ENCODE measurements at regions not wholly inside any gene's neighbourhood (a gene's known extent, or its start where the extent isn't known, plus 50 kb on each side); places are given as distances from the start of the nearest gene placed in this dataset.

DNA sequence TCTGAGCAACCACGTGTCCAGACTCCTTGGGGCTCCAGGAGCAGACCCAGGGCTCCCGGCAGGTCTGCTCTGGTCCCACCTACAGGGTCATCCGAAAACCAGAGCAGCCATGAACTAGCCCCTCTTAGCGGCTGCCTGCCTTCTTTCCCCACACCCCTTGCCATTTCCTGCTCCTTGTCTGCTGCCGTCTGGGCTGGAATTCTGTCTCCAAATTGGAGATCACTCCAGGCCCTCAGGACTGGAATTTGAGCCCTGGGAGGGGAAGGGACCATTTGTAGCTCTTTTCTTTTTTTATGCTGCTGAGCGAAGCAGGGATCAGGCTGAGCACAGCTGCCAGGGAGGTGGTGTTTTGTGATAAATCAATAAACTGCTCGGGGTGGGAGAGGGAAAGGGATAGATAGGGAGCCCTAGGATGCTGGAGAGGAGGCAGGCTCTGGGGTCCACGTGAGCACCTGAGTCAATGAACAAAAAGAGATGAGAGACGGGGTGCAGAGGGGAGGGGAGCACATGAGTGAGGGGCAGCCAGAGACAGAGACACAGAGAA, 257.5 kb downstream of the ENGASE start:
- Histone ChIP-seq H4K20me1 (ENCODE audit: insufficient read depth) (no peaks in the 10 kb centered on the region), H3K4me2 (ENCODE audit: unreplicated experiment) (no peak overlapping the region)
- 10 to 11% methylated on average over 9 of the region's 9 CpGs for WGBS, 2 experiments (ENCODE audit: low coverage in 1 of 2, low lambda C conversion rate in 2 of 2, missing lambda C conversion rate in 2 of 2)

GRCh38 chr17:79331492-79331891, 256.9 kb downstream of the ENGASE start:
- Histone ChIP-seq H3F3A (ENCODE audit: insufficient read depth) (no peaks in the 10 kb centered on the region), H3K9me2 (ENCODE audit: insufficient read depth) (no peaks in the 10 kb centered on the region), H3K36me3 (ENCODE audit: low read depth) (no peaks in the 10 kb centered on the region), H3K4me1 (ENCODE audit: insufficient read depth) (no peaks in the 10 kb centered on the region), H3K27me3 (replicated peaks; ENCODE audit: insufficient read depth) (peaks cover 5% of the 10 kb centered on the region), H3K4me2 (ENCODE audit: unreplicated experiment) (no peak overlapping the region), H3K79me2 (ENCODE audit: insufficient read depth) (no peaks in the 10 kb centered on the region), H3K27ac (no peak overlapping the region), H3K4me3 (no peak overlapping the region), H3K9me3 (ENCODE audit: low read depth) (no peaks in the 10 kb centered on the region), H4K20me1 (ENCODE audit: insufficient read depth) (no peaks in the 10 kb centered on the region), H3K9ac (no peak overlapping the region), H2AFZ (no peak overlapping the region)
- DNase-seq: no peak
- WGBS, 2 experiments (ENCODE audit: low coverage in 1 of 2, low lambda C conversion rate in 2 of 2, missing lambda C conversion rate in 2 of 2): 41 to 45% methylated on average over 11 of the region's 11 CpGs
- in situ Hi-C loops (cut with MboI): no loop called here
- no peak for TF ChIP-seq EZH2 (IDR thresholded peaks at IDR 0.05; ENCODE audit: insufficient read depth, poor library complexity, severe bottlenecking)
- TF ChIP-seq EZH2phosphoT487 (IDR thresholded peaks at IDR 0.05; ENCODE audit: insufficient read depth, low read depth): no peak

More for the DNA sequence above, 257.5 kb downstream of the ENGASE start:
- no peak overlapping the region for H3K9ac ChIP-seq
- no peak for DNase-seq
- H3K36me3 ChIP-seq (ENCODE audit: low read depth): no peaks in the 10 kb centered on the region
- H3F3A ChIP-seq (ENCODE audit: insufficient read depth): no peaks in the 10 kb centered on the region
- H2AFZ ChIP-seq: no peak overlapping the region
- no peak overlapping the region for H3K4me3 ChIP-seq
- H3K9me3 ChIP-seq (ENCODE audit: low read depth): no peaks in the 10 kb centered on the region
- TF ChIP-seq EZH2 (IDR thresholded peaks at IDR 0.05; ENCODE audit: insufficient read depth, poor library complexity, severe bottlenecking): no peak
- TF ChIP-seq EZH2phosphoT487 (IDR thresholded peaks at IDR 0.05; ENCODE audit: insufficient read depth, low read depth): no peak
- no peak overlapping the region for H3K27ac ChIP-seq
- in situ Hi-C loops (cut with MboI): no loop called here
- H3K9me2 ChIP-seq (ENCODE audit: insufficient read depth): no peaks in the 10 kb centered on the region
- no peaks in the 10 kb centered on the region for H3K79me2 ChIP-seq (ENCODE audit: insufficient read depth)
- peaks cover 5% of the 10 kb centered on the region for H3K27me3 ChIP-seq (replicated peaks; ENCODE audit: insufficient read depth)
- no peaks in the 10 kb centered on the region for H3K4me1 ChIP-seq (ENCODE audit: insufficient read depth)

DNA sequence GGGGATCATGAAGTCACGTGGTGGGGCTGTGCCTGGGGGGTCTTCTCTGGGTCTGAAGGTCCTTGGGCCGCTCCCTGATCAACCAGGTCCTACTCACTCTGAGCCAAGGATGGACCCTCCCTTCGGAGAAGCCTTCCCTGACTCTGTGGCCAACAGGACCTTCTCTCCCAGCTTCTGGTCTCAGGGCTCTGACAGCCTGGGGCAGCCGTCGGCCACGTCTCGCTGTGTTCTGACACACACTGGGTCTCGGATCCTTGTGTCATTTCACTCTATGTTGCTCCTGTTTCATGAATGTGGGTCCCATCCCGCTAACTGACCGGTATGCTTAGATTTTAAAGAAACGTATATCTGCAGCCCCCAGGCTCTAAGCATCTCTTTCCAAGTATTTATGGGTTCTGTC, 256.1 kb downstream of the ENGASE start:
- Histone ChIP-seq H3K4me2 (ENCODE audit: unreplicated experiment) (no peak overlapping the region), H3K9me3 (ENCODE audit: low read depth) (no peaks in the 10 kb centered on the region), H3K4me1 (ENCODE audit: insufficient read depth) (no peaks in the 10 kb centered on the region), H3K9ac (no peak overlapping the region), H3K36me3 (ENCODE audit: low read depth) (no peaks in the 10 kb centered on the region), H2AFZ (no peak overlapping the region), H4K20me1 (ENCODE audit: insufficient read depth) (no peaks in the 10 kb centered on the region), H3F3A (ENCODE audit: insufficient read depth) (no peaks in the 10 kb centered on the region), H3K9me2 (ENCODE audit: insufficient read depth) (no peaks in the 10 kb centered on the region), H3K4me3 (no peak overlapping the region), H3K79me2 (ENCODE audit: insufficient read depth) (no peaks in the 10 kb centered on the region), H3K27ac (no peak overlapping the region), H3K27me3 (replicated peaks; ENCODE audit: insufficient read depth) (peaks cover 5% of the 10 kb centered on the region)
- DNase-seq: no peak
- no peak for TF ChIP-seq EZH2 (IDR thresholded peaks at IDR 0.05; ENCODE audit: insufficient read depth, poor library complexity, severe bottlenecking)
- TF ChIP-seq EZH2phosphoT487 (IDR thresholded peaks at IDR 0.05; ENCODE audit: insufficient read depth, low read depth): no peak
- in situ Hi-C loops (cut with MboI): no loop called here
- WGBS, 2 experiments (ENCODE audit: low coverage in 1 of 2, low lambda C conversion rate in 2 of 2, missing lambda C conversion rate in 2 of 2): 40 to 46% methylated on average over 11 of the region's 11 CpGs

GRCh38 chr17:79330229-79330628, 255.6 kb downstream of the ENGASE start:
- H3K4me1 ChIP-seq (ENCODE audit: insufficient read depth): no peaks in the 10 kb centered on the region
- peaks cover 5% of the 10 kb centered on the region for H3K27me3 ChIP-seq (replicated peaks; ENCODE audit: insufficient read depth)
- WGBS, 2 experiments (ENCODE audit: low coverage in 1 of 2, low lambda C conversion rate in 2 of 2, missing lambda C conversion rate in 2 of 2): 41 to 50% methylated on average over 8 of the region's 8 CpGs
- in situ Hi-C loops (cut with MboI): no loop called here
- no peaks in the 10 kb centered on the region for H3K9me2 ChIP-seq (ENCODE audit: insufficient read depth)
- DNase-seq: no peak
- no peaks in the 10 kb centered on the region for H3K36me3 ChIP-seq (ENCODE audit: low read depth)
- H4K20me1 ChIP-seq (ENCODE audit: insufficient read depth): no peaks in the 10 kb centered on the region
- H3K9ac ChIP-seq: no peak overlapping the region
- H3K79me2 ChIP-seq (ENCODE audit: insufficient read depth): no peaks in the 10 kb centered on the region
- no peaks in the 10 kb centered on the region for H3F3A ChIP-seq (ENCODE audit: insufficient read depth)
- no peaks in the 10 kb centered on the region for H3K9me3 ChIP-seq (ENCODE audit: low read depth)
- H3K4me3 ChIP-seq: no peak overlapping the region
- no peak overlapping the region for H3K27ac ChIP-seq
- no peak for TF ChIP-seq EZH2 (IDR thresholded peaks at IDR 0.05; ENCODE audit: insufficient read depth, poor library complexity, severe bottlenecking)
- no peak for TF ChIP-seq EZH2phosphoT487 (IDR thresholded peaks at IDR 0.05; ENCODE audit: insufficient read depth, low read depth)
- no peak overlapping the region for H3K4me2 ChIP-seq (ENCODE audit: unreplicated experiment)
- no peak overlapping the region for H2AFZ ChIP-seq

GRCh38 chr17:79326814-79327213, 252.2 kb downstream of the ENGASE start:
- Histone ChIP-seq H3K4me1 (ENCODE audit: insufficient read depth) (no peaks in the 10 kb centered on the region), H3K9me2 (ENCODE audit: insufficient read depth) (no peaks in the 10 kb centered on the region), H3K9ac (no peak overlapping the region), H3F3A (ENCODE audit: insufficient read depth) (no peaks in the 10 kb centered on the region), H3K4me3 (no peak overlapping the region), H3K27me3 (replicated peaks; ENCODE audit: insufficient read depth) (no peaks in the 10 kb centered on the region), H3K4me2 (ENCODE audit: unreplicated experiment) (no peak overlapping the region), H2AFZ (no peak overlapping the region), H4K20me1 (ENCODE audit: insufficient read depth) (no peaks in the 10 kb centered on the region), H3K9me3 (ENCODE audit: low read depth) (no peaks in the 10 kb centered on the region), H3K27ac (no peak overlapping the region), H3K36me3 (ENCODE audit: low read depth) (no peaks in the 10 kb centered on the region), H3K79me2 (ENCODE audit: insufficient read depth) (no peaks in the 10 kb centered on the region)
- no peak for DNase-seq
- in situ Hi-C loops (cut with MboI): no loop called here
- TF ChIP-seq EZH2 (IDR thresholded peaks at IDR 0.05; ENCODE audit: insufficient read depth, poor library complexity, severe bottlenecking) (no peak), EZH2phosphoT487 (IDR thresholded peaks at IDR 0.05; ENCODE audit: insufficient read depth, low read depth) (no peak)
- 4 to 13% methylated on average over 2 of the region's 2 CpGs for WGBS, 2 experiments (ENCODE audit: low coverage in 1 of 2, low lambda C conversion rate in 2 of 2, missing lambda C conversion rate in 2 of 2)

Data from GM23248 (cell line).